SK-N-SH treated with all-trans-retinoic acid at 6 μM for 48 hours (cell line): ENCODE measurements at regions not wholly inside any gene's neighbourhood (a gene's known extent, or its start where the extent isn't known, plus 50 kb on each side); places are given as distances from the start of the nearest gene placed in this dataset.
"Not testable (repeated sequence)": the region's sequence is repeated elsewhere in the genome, so short reads cannot be mapped to it uniquely, and the experiment has no call there.

ENCODE experiments used
- ARNTL ChIP-seq: fragments of 450-650 bp; formaldehyde crosslinking; IDR thresholded peaks from 2 replicates; pipeline ENCODE4 v1.5.0; 2020; ENCODE audit warnings: low read depth, mild to moderate bottlenecking, moderate library complexity, borderline replicate concordance
- CSDC2 ChIP-seq: fragments of 250-450 bp; sonication (Bioruptor Pico); IDR thresholded peaks from 2 replicates; pipeline ENCODE4 v1.5.0; 2020; ENCODE audit warnings: mild to moderate bottlenecking, moderate library complexity
- OSR1 ChIP-seq: fragments of 250-450 bp; sonication (Bioruptor Pico); IDR thresholded peaks from 2 replicates; pipeline ENCODE4 v1.8.0; 2022; ENCODE audit warnings: moderate library complexity, mild to moderate bottlenecking, inconsistent platforms
- POU6F1 ChIP-seq: fragments of 250-450 bp; sonication (Bioruptor Pico); IDR thresholded peaks from 2 replicates; pipeline ENCODE4 v1.8.0; 2021; ENCODE audit warnings: low read depth, mild to moderate bottlenecking, moderate library complexity, borderline replicate concordance
- PPARA ChIP-seq: fragments of 250-450 bp; sonication (Bioruptor Pico); IDR thresholded peaks from 2 replicates; pipeline ENCODE4 v1.5.0; 2020; ENCODE audit warnings: mild to moderate bottlenecking, borderline replicate concordance
- ZNF565 ChIP-seq: fragments of 450-650 bp; formaldehyde crosslinking; conservative IDR thresholded peaks from 2 replicates; pipeline ENCODE4 v1.5.0; 2020; ENCODE audit warnings: low read depth, mild to moderate bottlenecking, moderate library complexity
- TF ChIP-seq, protein P1 (sequence below): fragments of 250-450 bp; sonication (Bioruptor Pico); IDR thresholded peaks from 2 replicates; pipeline ENCODE4 v1.8.0; 2020; ENCODE audit warnings: mild to moderate bottlenecking, moderate library complexity, borderline replicate concordance
- TF ChIP-seq, protein P2 (sequence below): fragments of 250-450 bp; sonication (Bioruptor Pico); IDR thresholded peaks from 2 replicates; pipeline ENCODE4 v1.5.1; 2020; ENCODE audit warnings: low read depth, mild to moderate bottlenecking, moderate library complexity

GRCh38 chr13:33672022-33672421 is 145.9 kb upstream of the RFC3 start:
- TF ChIP-seq POU6F1; ARNTL; CSDC2 (CRISPR knock-in tag); PPARA; ZNF565 (CRISPR knock-in tag); OSR1: not testable (repeated sequence)
- TF ChIP-seq, protein P1, sequence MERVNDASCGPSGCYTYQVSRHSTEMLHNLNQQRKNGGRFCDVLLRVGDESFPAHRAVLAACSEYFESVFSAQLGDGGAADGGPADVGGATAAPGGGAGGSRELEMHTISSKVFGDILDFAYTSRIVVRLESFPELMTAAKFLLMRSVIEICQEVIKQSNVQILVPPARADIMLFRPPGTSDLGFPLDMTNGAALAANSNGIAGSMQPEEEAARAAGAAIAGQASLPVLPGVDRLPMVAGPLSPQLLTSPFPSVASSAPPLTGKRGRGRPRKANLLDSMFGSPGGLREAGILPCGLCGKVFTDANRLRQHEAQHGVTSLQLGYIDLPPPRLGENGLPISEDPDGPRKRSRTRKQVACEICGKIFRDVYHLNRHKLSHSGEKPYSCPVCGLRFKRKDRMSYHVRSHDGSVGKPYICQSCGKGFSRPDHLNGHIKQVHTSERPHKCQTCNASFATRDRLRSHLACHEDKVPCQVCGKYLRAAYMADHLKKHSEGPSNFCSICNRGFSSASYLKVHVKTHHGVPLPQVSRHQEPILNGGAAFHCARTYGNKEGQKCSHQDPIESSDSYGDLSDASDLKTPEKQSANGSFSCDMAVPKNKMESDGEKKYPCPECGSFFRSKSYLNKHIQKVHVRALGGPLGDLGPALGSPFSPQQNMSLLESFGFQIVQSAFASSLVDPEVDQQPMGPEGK (CRISPR knock-in tag) = not testable (repeated sequence)
- TF ChIP-seq, protein P2, sequence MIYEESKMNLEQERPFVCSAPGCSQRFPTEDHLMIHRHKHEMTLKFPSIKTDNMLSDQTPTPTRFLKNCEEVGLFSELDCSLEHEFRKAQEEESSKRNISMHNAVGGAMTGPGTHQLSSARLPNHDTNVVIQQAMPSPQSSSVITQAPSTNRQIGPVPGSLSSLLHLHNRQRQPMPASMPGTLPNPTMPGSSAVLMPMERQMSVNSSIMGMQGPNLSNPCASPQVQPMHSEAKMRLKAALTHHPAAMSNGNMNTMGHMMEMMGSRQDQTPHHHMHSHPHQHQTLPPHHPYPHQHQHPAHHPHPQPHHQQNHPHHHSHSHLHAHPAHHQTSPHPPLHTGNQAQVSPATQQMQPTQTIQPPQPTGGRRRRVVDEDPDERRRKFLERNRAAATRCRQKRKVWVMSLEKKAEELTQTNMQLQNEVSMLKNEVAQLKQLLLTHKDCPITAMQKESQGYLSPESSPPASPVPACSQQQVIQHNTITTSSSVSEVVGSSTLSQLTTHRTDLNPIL (CRISPR knock-in tag) = not testable (repeated sequence)
